Amniotic epithelial cell (primary cell): ENCODE measurements at regions not wholly inside any gene's neighbourhood (a gene's known extent, or its start where the extent isn't known, plus 50 kb on each side); places are given as distances from the start of the nearest gene placed in this dataset.

ENCODE experiments used
- DNase-seq: peaks from one replicate; pipeline ENCODE4 v3.0.0-alpha.2; 2010; ENCODE audit warnings: low read depth

- DNase-seq, result no peak
These were observed 398.4 kb downstream of the CTTN start for GRCh38 chr11:70796648-70797227.

GRCh38 chr11:70798296-70798695 lies 400.0 kb downstream of the CTTN start:
- no peak for DNase-seq

- peak; percentile 3 for DNase-seq
These were observed 401.1 kb downstream of the CTTN start for GRCh38 chr11:70799386-70799785.

GRCh38 chr11:70802185-70802584 lies 403.9 kb downstream of the CTTN start:
- DNase-seq, result no peak

GRCh38 chr11:70804139-70804837 lies 406.0 kb downstream of the CTTN start:
- DNase-seq, result no peak

- no peak for DNase-seq
These were observed 406.9 kb downstream of the CTTN start for GRCh38 chr11:70805243-70805642.

GRCh38 chr11:70805971-70806370 lies 407.6 kb downstream of the CTTN start:
- no peak for DNase-seq

GRCh38 chr11:70806461-70807194 lies 408.3 kb downstream of the CTTN start:
- DNase-seq, result no peak

- no peak for DNase-seq
These were observed 408.8 kb downstream of the CTTN start for GRCh38 chr11:70807195-70807543.

GRCh38 chr11:70808686-70809375 lies 410.5 kb downstream of the CTTN start:
- no peak for DNase-seq

- no peak for DNase-seq
These were observed 411.8 kb downstream of the CTTN start for GRCh38 chr11:70810133-70810532.

GRCh38 chr11:70810681-70811080 lies 412.4 kb downstream of the CTTN start:
- DNase-seq, result no peak

GRCh38 chr11:70811483-70811882 lies 413.2 kb downstream of the CTTN start:
- no peak for DNase-seq

GRCh38 chr11:70811915-70812314 lies 413.6 kb downstream of the CTTN start:
- DNase-seq, result no peak

- no peak for DNase-seq
These were observed 414.1 kb downstream of the CTTN start for GRCh38 chr11:70812472-70812871.

GRCh38 chr11:70813651-70814050 lies 415.3 kb downstream of the CTTN start:
- DNase-seq, result no peak

- no peak for DNase-seq
These were observed 417.1 kb downstream of the CTTN start for GRCh38 chr11:70815485-70815832.

- no peak for DNase-seq
These were observed 417.9 kb downstream of the CTTN start for GRCh38 chr11:70816156-70816678.

GRCh38 chr11:70818351-70818750 lies 420.0 kb downstream of the CTTN start:
- DNase-seq, result no peak

GRCh38 chr11:70819022-70819421 lies 420.7 kb downstream of the CTTN start:
- no peak for DNase-seq

GRCh38 chr11:70820311-70820710 lies 422.0 kb downstream of the CTTN start:
- DNase-seq, result no peak

- DNase-seq, result no peak
These were observed 422.4 kb downstream of the CTTN start for GRCh38 chr11:70820712-70821111.

GRCh38 chr11:70823771-70824170 lies 425.4 kb downstream of the CTTN start:
- no peak for DNase-seq
